HEK293T (cell line): ENCODE measurements at regions not wholly inside any gene's neighbourhood (a gene's known extent, or its start where the extent isn't known, plus 50 kb on each side); places are given as distances from the start of the nearest gene placed in this dataset.
"Not testable (repeated sequence)": the region's sequence is repeated elsewhere in the genome, so short reads cannot be mapped to it uniquely, and the experiment has no call there.

ENCODE experiments used
- CTCF ChIA-PET: fragments of 350-600 bp; formaldehyde crosslinking; extraction: SDS; loops from one replicate; lab custom pipeline; 2021; ENCODE audit warnings: antibody characterized with exemption, inconsistent platforms; lab: Yijun Ruan, JAX
- POLR2A ChIA-PET: fragments of 350-600 bp; formaldehyde crosslinking; extraction: SDS; loops from one replicate; lab custom pipeline; 2020; ENCODE audit warnings: antibody characterized with exemption, inconsistent platforms; lab: Yijun Ruan, JAX
- DNase-seq: peaks from one replicate; pipeline ENCODE4 v3.0.0; 2012; ENCODE audit warnings: mixed read lengths; ENCODE audit errors: extremely low spot score
- ARNT ChIP-seq: fragments of 450-650 bp; IDR thresholded peaks from 2 replicates; pipeline ENCODE4 v1.6.1; 2017; ENCODE audit warnings: mild to moderate bottlenecking
- BHLHE40 ChIP-seq: fragments of 450-650 bp; IDR thresholded peaks from 2 replicates; pipeline ENCODE4 v1.6.1; 2016; ENCODE audit warnings: mild to moderate bottlenecking, moderate library complexity, borderline replicate concordance
- CTBP1 ChIP-seq: fragments of 450-650 bp; IDR thresholded peaks from 2 replicates; pipeline ENCODE4 v1.6.1; 2016; ENCODE audit warnings: borderline replicate concordance
- ELF4 ChIP-seq: fragments of 450-650 bp; IDR thresholded peaks from 2 replicates; pipeline ENCODE4 v1.6.1; 2017; ENCODE audit warnings: antibody characterized with exemption
- FOXA1 ChIP-seq: fragments of 450-650 bp; IDR thresholded peaks from 2 replicates; pipeline ENCODE4 v1.6.1; 2016; ENCODE audit warnings: mild to moderate bottlenecking
- FOXK2 ChIP-seq: fragments of 450-650 bp; IDR thresholded peaks from 2 replicates; pipeline ENCODE4 v1.6.1; 2016; ENCODE audit warnings: mild to moderate bottlenecking
- FOXM1 ChIP-seq: fragments of 450-650 bp; IDR thresholded peaks from 2 replicates; pipeline ENCODE4 v1.6.1; 2017; ENCODE audit warnings: mild to moderate bottlenecking, borderline replicate concordance
- HDGF ChIP-seq: fragments of 450-650 bp; IDR thresholded peaks from 2 replicates; pipeline ENCODE4 v1.6.1; 2017; ENCODE audit warnings: antibody characterized with exemption, borderline replicate concordance
- L3MBTL2 ChIP-seq: fragments of 450-650 bp; conservative IDR thresholded peaks from 2 replicates; pipeline ENCODE4 v1.6.1; 2016; ENCODE audit warnings: mild to moderate bottlenecking
- LEF1 ChIP-seq: fragments of 450-650 bp; IDR thresholded peaks from 2 replicates; pipeline ENCODE4 v1.6.1; 2017; ENCODE audit warnings: mild to moderate bottlenecking, borderline replicate concordance
- NFRKB ChIP-seq: fragments of 450-650 bp; IDR thresholded peaks from 2 replicates; pipeline ENCODE4 v1.6.1; 2016; ENCODE audit warnings: mild to moderate bottlenecking, moderate library complexity
- PKNOX1 ChIP-seq: fragments of 450-650 bp; IDR thresholded peaks from 2 replicates; pipeline ENCODE4 v1.6.1; 2016
- SP1 ChIP-seq: fragments of 450-650 bp; IDR thresholded peaks from 2 replicates; pipeline ENCODE4 v1.6.1; 2017
- SUZ12 ChIP-seq: fragments of 450-650 bp; IDR thresholded peaks from 2 replicates; pipeline ENCODE4 v1.6.1; 2016; ENCODE audit warnings: mild to moderate bottlenecking
- TARDBP ChIP-seq: fragments of 450-650 bp; IDR thresholded peaks from 2 replicates; pipeline ENCODE4 v1.6.1; 2016
- ZNF384 ChIP-seq: fragments of 450-650 bp; IDR thresholded peaks from 2 replicates; pipeline ENCODE4 v1.6.1; 2016

GRCh38 chr12:72978999-72979398, 706.8 kb downstream of the TRHDE start:
- DNase-seq, result no peak
- ChIA-PET POLR2A (no interaction called here), CTCF (no interaction called here)
- no peak for TF ChIP-seq ARNT
- no peak for TF ChIP-seq L3MBTL2
- TF ChIP-seq LEF1, result no peak
- TF ChIP-seq FOXK2, result no peak
- no peak for TF ChIP-seq HDGF

GRCh38 chr12:72982356-72982755, 710.2 kb downstream of the TRHDE start:
- DNase-seq, result no peak
- CTCF ChIA-PET, result no interaction called here
- no peak for TF ChIP-seq PKNOX1
- no peak for TF ChIP-seq LEF1
- no peak for TF ChIP-seq ARNT
- no peak for TF ChIP-seq ELF4
- no peak for TF ChIP-seq L3MBTL2
- TF ChIP-seq FOXA1, result no peak
- no peak for TF ChIP-seq SUZ12
- TF ChIP-seq FOXK2, result no peak
- no peak for TF ChIP-seq CTBP1
- no peak for TF ChIP-seq ZNF384
- TF ChIP-seq HDGF, result no peak
- TF ChIP-seq SP1, result no peak
- TF ChIP-seq BHLHE40, result no peak
- no peak for TF ChIP-seq TARDBP
- POLR2A ChIA-PET, result no interaction called here

DNA sequence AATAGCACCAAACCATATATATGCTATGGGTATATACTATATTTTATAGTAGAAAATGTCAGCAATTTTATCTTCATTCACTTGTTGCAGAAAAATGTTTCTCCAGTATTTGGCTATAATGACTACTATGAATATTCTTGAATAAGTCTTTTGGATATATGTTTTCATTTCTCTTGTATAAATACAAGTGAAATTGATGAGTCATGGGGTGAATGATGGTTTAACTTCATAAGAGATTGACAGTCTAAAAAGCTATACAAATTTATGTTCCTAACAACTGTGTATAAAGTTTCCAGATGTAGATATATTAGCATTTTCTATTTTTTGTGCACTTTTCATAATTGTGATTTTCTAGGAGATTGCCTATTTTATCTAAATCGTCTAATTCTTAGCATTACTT, 714.8 kb downstream of the TRHDE start:
- ChIA-PET POLR2A (no interaction called here), CTCF (no interaction called here)
- TF ChIP-seq FOXM1 (no peak), BHLHE40 (no peak), FOXA1 (no peak), ELF4 (no peak), PKNOX1 (no peak), L3MBTL2 (no peak), FOXK2 (no peak), TARDBP (no peak), ZNF384 (no peak), HDGF (no peak), CTBP1 (no peak), LEF1 (no peak), NFRKB (no peak), ARNT (no peak), SP1 (no peak), SUZ12 (no peak)
- no peak for DNase-seq

- no peak for DNase-seq
- ChIA-PET CTCF (no interaction called here), POLR2A (no interaction called here)
- TF ChIP-seq NFRKB, result no peak
- TF ChIP-seq BHLHE40, result no peak
- TF ChIP-seq SUZ12, result no peak
- TF ChIP-seq LEF1, result no peak
- TF ChIP-seq ARNT, result no peak
- no peak for TF ChIP-seq HDGF
- no peak for TF ChIP-seq FOXK2
- no peak for TF ChIP-seq SP1
- TF ChIP-seq ZNF384, result no peak
- no peak for TF ChIP-seq CTBP1
- no peak for TF ChIP-seq FOXA1
- no peak for TF ChIP-seq PKNOX1
- TF ChIP-seq TARDBP, result no peak
- TF ChIP-seq ELF4, result no peak
- no peak for TF ChIP-seq FOXM1
- no peak for TF ChIP-seq L3MBTL2
These were observed 717.3 kb downstream of the TRHDE start for GRCh38 chr12:72989458-72989947.

- DNase-seq, POLR2A ChIA-PET, CTCF ChIA-PET: not testable (repeated sequence)
These were observed 722.9 kb downstream of the TRHDE start for GRCh38 chr12:72995029-72995428.

DNA sequence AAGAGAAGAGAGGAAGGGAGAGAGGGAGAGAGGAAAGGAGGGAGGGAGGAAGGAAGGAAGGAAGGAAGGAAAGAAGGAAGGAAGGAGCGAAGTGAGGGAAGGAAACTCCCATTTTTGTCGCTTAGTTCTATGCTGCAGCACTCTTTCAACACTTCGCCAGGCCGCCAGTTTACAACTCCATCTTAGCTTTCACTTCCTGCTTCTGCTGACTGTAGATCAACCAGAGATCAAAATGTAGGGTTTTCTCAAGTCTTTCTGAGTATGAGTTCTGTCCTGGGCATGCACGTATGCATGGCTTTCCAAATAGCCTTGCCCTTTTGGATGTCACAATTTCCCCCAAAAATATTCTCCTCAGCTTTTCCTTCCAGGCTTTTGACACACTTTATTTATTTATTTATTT, 723.4 kb downstream of the TRHDE start:
- no peak for DNase-seq
- POLR2A ChIA-PET, result no interaction called here
- TF ChIP-seq L3MBTL2, result no peak
- no peak for TF ChIP-seq SUZ12
- TF ChIP-seq FOXA1, result no peak
- TF ChIP-seq SP1, result no peak
- TF ChIP-seq ELF4, result no peak
- no peak for TF ChIP-seq ARNT
- TF ChIP-seq NFRKB, result no peak
- TF ChIP-seq PKNOX1, result no peak
- TF ChIP-seq TARDBP, result no peak
- TF ChIP-seq FOXK2, result no peak
- TF ChIP-seq ZNF384, result no peak
- TF ChIP-seq CTBP1, result no peak
- TF ChIP-seq FOXM1, result no peak
- no peak for TF ChIP-seq BHLHE40
- no peak for TF ChIP-seq LEF1
- TF ChIP-seq HDGF, result no peak
- CTCF ChIA-PET, result no interaction called here

GRCh38 chr12:73001806-73002205, 729.6 kb downstream of the TRHDE start:
- DNase-seq, POLR2A ChIA-PET, CTCF ChIA-PET: not testable (repeated sequence)

DNA sequence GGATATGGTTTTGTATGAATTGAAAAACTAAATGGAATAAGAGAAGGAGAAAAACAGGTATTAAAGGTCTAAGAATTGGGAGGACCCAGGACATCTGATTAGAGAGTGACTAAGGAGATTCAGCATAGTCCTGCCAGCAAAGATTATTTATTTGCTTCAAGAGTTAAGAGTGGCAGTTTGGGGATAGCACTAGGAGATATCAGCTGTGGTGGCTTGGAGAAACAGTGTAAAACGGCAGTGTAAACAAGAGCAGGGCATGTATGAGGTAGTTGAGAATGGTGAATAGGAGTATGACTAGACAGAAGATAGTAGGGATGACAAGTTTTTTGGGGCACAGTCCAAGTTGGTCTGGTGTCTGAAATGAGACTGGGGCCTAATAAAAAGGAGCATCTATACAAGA, 730.3 kb downstream of the TRHDE start:
- CTCF ChIA-PET, POLR2A ChIA-PET, DNase-seq: not testable (repeated sequence)

GRCh38 chr12:73009138-73009834, 737.1 kb downstream of the TRHDE start:
- POLR2A ChIA-PET, DNase-seq: not testable (repeated sequence)

More at GRCh38 chr12:73009138-73009834, 737.1 kb downstream of the TRHDE start:
- CTCF ChIA-PET, result not testable (repeated sequence)
